HPDE6-E6E7 (cell line): ENCODE measurements at regions not wholly inside any gene's neighbourhood (a gene's known extent, or its start where the extent isn't known, plus 50 kb on each side); places are given as distances from the start of the nearest gene placed in this dataset.
"Not testable (repeated sequence)": the region's sequence is repeated elsewhere in the genome, so short reads cannot be mapped to it uniquely, and the experiment has no call there.

Experiments used
- DNase-seq: peaks from one replicate; pipeline ENCODE4 v3.0.0; 2011; ENCODE audit warnings: missing footprints; ENCODE audit errors: extremely low spot score

DNA sequence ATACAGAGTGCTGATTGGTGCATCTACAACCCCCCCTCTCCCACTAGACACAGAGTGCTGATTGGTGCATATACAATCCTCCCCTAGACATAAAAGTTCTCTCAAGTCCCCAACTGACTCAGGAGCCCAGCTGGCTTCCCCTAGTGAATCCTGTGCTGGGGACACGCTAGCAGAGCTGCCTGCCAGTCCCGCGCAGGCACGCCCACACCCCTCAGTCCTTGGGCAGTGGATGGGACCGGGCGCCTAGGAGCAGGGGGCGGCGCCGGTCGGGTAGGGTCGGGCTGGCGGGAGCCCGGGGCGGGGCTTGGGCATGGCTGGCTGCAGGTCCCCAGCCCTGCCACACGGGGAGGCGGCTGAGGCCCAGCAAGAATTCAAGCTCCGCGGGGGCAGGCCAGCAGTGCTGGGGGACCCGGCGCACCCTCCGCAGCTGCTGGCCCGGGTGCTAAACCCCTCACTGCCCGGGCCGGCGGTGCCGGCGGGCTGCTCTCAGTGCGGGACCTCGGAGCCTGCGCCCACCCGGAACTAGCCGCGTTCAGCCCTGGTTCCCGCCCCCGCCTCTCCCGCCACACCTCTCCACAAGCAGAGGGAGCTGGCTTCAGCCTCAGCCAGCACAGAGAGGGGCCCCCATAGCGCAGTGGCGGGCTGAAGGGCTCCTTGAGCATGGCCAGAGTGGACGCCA is 64.3 kb upstream of the DDHD1 start:
- peak; percentile 28 for DNase-seq

DNA sequence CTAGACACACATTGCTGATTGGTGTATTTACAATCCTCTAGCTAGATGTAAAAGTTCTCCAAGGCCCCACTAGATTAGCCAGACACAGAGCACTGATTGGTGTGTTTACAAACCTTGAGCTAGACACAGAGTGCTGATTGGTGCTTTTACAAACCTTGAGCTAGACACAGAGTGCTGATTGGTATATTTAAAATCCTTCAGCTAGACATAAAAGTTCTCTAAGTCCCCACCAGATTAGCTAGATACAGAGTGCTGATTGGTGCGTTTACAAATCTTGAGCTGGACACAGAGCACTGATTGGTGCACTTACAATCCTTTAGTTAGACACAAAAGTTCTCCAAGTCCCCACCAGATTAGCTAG is 63.8 kb upstream of the DDHD1 start:
- not testable (repeated sequence) for DNase-seq

DNA sequence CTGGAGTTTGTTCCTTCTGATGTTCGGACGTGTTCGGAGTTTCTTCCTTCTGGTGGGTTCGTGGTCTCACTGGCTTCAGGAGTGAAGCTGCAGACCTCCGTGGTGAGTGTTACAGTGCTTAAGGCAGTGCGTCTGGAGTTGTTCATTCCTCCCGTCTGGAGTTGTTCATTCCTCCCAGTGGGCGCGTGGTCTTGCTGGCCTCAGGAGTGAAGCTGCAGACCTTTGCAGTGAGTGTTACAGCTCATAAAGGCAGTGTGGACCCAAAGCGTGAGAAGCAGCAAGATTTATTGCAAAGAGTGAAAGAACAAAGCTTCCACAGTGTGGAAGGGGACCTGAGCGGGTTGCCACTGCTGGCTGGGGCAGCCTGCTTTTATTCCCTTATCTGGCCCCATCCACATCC is 63.4 kb upstream of the DDHD1 start:
- DNase-seq = not testable (repeated sequence)

DNA sequence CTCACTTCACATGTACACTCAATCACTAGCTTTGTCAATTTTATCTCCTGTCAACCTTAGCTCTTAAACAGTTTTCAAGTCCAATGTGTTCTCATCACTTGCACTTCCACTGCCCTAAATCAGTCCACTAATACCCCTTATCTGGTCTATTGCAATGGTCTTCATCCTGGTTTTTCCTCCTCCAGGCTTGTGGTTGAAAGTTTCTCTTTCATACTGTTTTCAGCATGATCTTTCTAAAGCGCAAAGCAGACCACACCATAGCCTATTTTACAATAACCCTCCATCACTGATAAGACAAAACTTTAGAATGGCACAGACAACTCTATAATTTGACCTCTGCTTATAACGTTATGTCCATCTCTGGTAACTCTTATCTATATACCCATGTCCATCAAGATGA is 62.0 kb upstream of the DDHD1 start:
- DNase-seq = no peak

DNA sequence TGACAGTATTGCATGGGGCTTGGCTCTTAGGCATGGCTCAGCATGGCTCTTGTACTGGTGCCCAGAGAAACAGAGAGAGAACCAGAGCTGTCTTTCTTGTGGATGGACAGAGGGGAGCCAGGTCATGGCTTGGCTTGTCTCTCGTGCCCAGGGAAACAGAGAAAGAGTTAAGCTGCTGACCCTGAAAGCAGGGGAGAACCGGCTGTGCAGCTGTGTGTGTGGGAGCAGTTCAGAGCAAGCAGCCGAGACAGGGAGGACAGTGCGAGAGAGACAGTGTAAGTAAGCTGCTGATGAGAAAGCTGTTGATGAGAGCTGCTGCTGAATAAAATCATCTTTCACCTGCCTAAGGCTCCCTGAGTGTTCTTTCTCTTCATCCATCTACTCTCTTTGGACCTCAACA is 61.3 kb upstream of the DDHD1 start:
- DNase-seq = no peak

DNA sequence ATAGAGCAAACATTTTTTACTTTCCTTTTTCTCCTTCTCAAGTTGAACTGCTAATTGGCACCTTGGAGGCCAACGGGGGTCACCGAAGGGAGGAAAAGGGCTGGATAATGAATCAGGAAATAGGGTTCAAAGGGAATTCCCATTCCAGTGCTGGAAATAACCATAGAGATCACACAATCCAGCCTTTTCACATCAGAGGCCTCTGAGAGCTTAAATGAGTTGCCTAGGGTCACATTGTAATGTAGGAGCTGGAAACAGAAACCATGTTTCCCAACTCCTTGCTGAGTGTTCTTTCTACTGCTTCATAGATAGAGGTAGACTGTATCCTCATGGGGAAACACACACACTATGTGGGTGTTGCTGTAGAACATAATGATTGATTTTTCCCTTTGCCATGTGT is 60.6 kb upstream of the DDHD1 start:
- no peak for DNase-seq

DNA sequence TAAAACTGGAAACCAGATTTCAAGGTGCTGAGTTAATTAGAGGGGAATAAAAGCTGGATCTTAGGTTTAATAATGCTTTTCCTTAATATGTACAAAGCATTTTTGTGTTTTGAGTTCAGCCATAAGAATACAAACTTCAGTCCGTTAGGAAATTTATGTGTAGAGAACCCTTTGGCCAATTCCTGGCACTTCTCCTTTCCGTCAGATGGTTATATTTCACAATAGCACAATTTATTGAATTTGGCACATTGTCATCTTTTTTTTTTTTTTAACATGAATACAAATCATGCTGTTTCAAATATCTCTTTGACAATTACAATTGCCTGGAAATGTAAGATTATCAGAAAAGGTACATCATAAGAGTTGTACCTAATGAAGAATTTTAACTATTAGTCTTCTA is 56.2 kb upstream of the DDHD1 start:
- DNase-seq = no peak
